GM12864 (cell line): ENCODE measurements at regions not wholly inside any gene's neighbourhood (a gene's known extent, or its start where the extent isn't known, plus 50 kb on each side); places are given as distances from the start of the nearest gene placed in this dataset.

ENCODE experiments used
- DNase-seq: peaks from one replicate; pipeline ENCODE4 v3.0.0-alpha.2; 2011; ENCODE audit warnings: low read depth
- H3K4me3 ChIP-seq: 2 replicates; pipeline ENCODE4 v1.5.1; 2011; ENCODE audit warnings: mild to moderate bottlenecking, low read depth, low read length, control low read depth
- TF ChIP-seq, protein P1 (sequence below): IDR thresholded peaks from 2 replicates; pipeline ENCODE4 v1.5.1; 2011; ENCODE audit warnings: low read depth, mild to moderate bottlenecking, moderate library complexity, low read length, control low read depth, inconsistent platforms; ENCODE audit errors: missing control alignments

DNA sequence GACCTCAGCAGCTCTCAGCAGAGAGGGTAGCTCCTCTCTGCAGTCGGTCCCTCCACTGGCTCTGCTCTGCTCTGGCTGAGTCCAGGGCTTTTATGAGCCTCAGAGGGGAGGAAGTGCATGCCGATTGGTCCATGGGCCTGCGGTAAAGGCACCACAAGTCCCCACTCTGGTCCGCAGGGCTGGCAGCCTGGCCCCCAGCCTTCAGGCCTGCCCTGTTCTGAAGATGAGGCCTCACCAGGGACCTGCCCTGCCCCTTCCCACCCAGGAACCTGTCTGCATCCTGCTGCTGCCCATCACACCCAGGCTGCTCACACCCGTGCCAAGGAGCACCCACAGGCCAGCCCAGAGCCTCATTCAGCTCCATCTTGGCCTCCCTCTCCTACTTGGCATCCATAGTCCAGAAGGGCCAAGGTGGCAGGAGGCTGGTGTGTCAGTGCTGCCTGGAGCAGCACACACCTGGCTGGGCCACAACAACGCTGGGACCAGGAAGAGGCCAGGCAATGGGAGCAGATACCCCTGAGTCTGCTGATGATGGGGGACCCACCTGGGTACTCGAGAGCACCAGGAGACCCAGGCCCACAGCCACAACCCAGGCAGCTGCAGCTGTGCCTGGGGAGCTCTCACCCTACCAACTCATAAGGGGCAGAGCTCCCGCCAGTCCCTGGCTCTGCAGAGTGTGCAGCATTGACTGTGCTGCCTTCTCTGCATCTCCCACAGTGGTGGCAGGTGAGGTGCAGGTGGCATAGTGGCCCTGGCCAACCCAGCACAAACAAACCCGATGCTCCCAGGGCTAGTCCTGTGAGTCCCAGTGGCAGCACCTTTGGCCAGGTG is 191.9 kb upstream of the NUDT6 start:
- H3K4me3 ChIP-seq = no peak overlapping the region
- DNase-seq = no peak
- TF ChIP-seq, protein P1, sequence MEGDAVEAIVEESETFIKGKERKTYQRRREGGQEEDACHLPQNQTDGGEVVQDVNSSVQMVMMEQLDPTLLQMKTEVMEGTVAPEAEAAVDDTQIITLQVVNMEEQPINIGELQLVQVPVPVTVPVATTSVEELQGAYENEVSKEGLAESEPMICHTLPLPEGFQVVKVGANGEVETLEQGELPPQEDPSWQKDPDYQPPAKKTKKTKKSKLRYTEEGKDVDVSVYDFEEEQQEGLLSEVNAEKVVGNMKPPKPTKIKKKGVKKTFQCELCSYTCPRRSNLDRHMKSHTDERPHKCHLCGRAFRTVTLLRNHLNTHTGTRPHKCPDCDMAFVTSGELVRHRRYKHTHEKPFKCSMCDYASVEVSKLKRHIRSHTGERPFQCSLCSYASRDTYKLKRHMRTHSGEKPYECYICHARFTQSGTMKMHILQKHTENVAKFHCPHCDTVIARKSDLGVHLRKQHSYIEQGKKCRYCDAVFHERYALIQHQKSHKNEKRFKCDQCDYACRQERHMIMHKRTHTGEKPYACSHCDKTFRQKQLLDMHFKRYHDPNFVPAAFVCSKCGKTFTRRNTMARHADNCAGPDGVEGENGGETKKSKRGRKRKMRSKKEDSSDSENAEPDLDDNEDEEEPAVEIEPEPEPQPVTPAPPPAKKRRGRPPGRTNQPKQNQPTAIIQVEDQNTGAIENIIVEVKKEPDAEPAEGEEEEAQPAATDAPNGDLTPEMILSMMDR = no peak

DNA sequence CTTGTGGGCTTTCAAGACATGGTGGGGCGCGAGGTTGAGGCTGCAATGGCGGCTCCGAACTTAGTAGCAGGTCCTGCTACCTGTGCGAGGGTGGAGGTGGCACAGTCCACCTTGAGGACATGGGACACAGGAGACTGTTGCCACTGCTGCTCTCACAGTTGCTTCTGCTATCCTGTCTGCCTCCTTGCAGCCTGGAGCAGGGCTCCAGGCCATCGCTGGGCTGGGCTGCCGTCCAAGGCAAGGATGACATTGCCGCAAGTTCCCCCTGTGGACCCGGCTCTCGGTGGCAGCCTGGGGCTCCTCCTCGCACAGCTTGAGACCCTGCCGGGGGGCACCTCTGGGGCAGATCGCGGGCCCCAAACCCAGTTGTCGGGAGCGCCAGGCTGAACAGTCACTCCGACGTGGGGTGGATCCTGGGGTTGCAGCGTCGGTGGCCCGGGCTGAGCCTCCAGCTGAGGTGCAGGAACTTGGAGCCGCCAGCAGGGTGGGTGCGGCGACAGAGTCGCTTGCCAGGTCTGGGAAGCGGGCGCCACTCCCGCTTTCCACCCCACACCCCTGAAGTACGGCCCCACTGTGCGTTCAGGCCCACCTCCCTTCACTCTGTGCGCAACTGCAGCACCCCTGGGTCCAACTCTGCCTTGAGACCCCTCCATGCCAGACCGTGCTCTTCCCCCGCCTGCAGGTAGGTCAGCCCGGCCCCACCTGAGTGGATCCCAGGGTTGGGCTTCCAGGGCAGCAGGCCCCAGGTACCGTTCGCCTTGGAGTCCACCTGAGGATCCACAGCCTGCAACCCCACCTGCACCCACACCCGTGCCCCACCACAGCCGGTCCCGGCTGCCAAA is 192.7 kb upstream of the NUDT6 start:
- TF ChIP-seq, protein P1 = no peak
- no peak overlapping the region for H3K4me3 ChIP-seq
- DNase-seq = no peak

DNA sequence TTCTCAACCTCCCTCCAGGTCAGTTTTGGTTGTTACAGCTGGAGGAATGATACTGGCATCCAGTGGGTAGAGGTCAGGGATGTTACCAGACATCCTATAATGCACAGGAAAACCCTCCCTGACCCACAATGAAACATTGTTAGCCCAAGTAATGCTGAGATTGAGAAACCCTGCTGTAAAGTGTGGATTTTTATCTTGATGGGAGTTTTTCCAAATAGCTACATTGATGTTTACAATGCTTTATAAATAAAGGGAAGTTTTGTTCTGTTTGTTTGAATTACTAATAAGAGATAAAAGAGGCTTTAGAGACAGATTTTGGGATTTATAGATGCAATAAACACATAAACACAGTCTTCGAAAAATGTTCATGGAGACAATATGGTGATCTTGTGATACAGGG is 194.0 kb upstream of the NUDT6 start:
- no peak for DNase-seq
- TF ChIP-seq, protein P1 = no peak
- H3K4me3 ChIP-seq = no peak overlapping the region

- DNase-seq = no peak
- TF ChIP-seq, protein P1 = no peak
- no peak overlapping the region for H3K4me3 ChIP-seq
Observed at GRCh38 chr4:123120473-123120872, 198.1 kb upstream of the NUDT6 start.

DNA sequence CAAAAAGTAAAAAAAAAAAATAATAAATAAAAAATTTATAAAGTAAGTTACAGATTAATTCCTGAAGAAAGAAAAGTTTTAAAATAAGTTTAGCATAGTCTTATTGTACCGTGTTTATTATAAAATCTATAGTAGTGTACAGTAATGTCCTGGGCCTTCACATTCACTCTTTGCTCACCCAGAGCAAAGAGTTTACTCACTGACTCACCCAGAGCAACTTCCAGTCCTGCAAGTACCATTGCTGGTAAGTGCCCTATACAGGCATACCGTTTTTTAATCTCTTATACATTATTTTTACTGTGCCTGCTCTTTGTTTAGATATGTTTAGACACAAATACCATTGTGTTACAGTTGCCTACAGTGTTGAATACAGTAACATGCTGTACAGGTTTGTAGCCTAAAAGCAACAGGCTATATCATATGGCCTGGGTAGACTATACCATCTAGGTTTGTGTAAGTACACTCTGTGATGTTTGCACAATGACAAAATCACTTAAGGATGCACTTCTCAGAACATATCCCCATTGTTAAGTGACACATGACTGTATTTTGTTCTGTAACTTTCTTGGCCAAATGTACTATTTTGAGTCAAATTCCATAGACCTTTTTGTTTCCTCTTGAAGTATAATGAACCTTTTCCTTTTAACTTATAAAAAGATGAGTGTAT is 199.0 kb upstream of the NUDT6 start:
- no peak for DNase-seq
- H3K4me3 ChIP-seq = no peak overlapping the region
- TF ChIP-seq, protein P1 = no peak

- TF ChIP-seq, protein P1 = no peak
- DNase-seq = no peak
- no peak overlapping the region for H3K4me3 ChIP-seq
Observed at GRCh38 chr4:123125477-123125876, 203.1 kb upstream of the NUDT6 start.
